Activated naive CD4-positive, alpha-beta T cell treated with anti-CD3 and anti-CD28 coated beads, Interleukin-2, amount 10 ng/mL, durations not matched to agents 7 days and 5 days (primary cell): ENCODE measurements at regions not wholly inside any gene's neighbourhood (a gene's known extent, or its start where the extent isn't known, plus 50 kb on each side); places are given as distances from the start of the nearest gene placed in this dataset.

ENCODE experiments used
- CTCF ChIA-PET: fragments of 350-600 bp; sonication (Branson Sonifier 250); formaldehyde crosslinking; loops from one replicate; lab custom pipeline; 2021; ENCODE audit warnings: antibody characterized with exemption; lab: Charles Lee
- DNase-seq: peaks from one replicate; pipeline ENCODE4 v3.0.0-alpha.2; 2020
- H3K27ac Mint-ChIP-seq: one replicate; pipeline ENCODE4 v1.8.0; 2021; ENCODE audit warnings: mild to moderate bottlenecking, moderate library complexity, mixed read lengths
- H3K27me3 Mint-ChIP-seq: one replicate; pipeline ENCODE4 v1.8.0; 2021; ENCODE audit warnings: mild to moderate bottlenecking, mixed read lengths
- H3K36me3 Mint-ChIP-seq: one replicate; pipeline ENCODE4 v1.8.0; 2021; ENCODE audit warnings: mixed read lengths
- H3K4me1 Mint-ChIP-seq: one replicate; pipeline ENCODE4 v1.8.0; 2021; ENCODE audit warnings: mixed read lengths
- H3K4me3 Mint-ChIP-seq: one replicate; pipeline ENCODE4 v1.8.0; 2021; ENCODE audit warnings: mild to moderate bottlenecking, moderate library complexity, mixed read lengths
- H3K9me3 Mint-ChIP-seq: one replicate; pipeline ENCODE4 v1.8.0; 2021; ENCODE audit warnings: mixed read lengths

GRCh38 chr14:48786498-48786897 is 799.7 kb downstream of the RPS29 start:
- peaks cover 2% of the 10 kb centered on the region for H3K9me3 Mint-ChIP-seq
- no peaks in the 10 kb centered on the region for H3K36me3 Mint-ChIP-seq
- H3K4me1 Mint-ChIP-seq = no peaks in the 10 kb centered on the region
- H3K27me3 Mint-ChIP-seq = no peaks in the 10 kb centered on the region
- CTCF ChIA-PET = no interaction called here
- no peak overlapping the region for H3K4me3 Mint-ChIP-seq
- DNase-seq = no peak
- H3K27ac Mint-ChIP-seq = no peak overlapping the region

GRCh38 chr14:48771717-48772116 is 814.5 kb downstream of the RPS29 start:
- Mint-ChIP-seq H3K9me3 (peaks cover 12% of the 10 kb centered on the region), H3K36me3 (no peaks in the 10 kb centered on the region), H3K4me1 (no peaks in the 10 kb centered on the region), H3K27me3 (no peaks in the 10 kb centered on the region), H3K4me3 (no peak overlapping the region), H3K27ac (no peak overlapping the region)
- CTCF ChIA-PET = no interaction called here
- DNase-seq = no peak

- no peak overlapping the region for H3K27ac Mint-ChIP-seq
- no peaks in the 10 kb centered on the region for H3K27me3 Mint-ChIP-seq
- CTCF ChIA-PET = no interaction called here
- no peak for DNase-seq
- no peaks in the 10 kb centered on the region for H3K4me1 Mint-ChIP-seq
- H3K4me3 Mint-ChIP-seq = no peak overlapping the region
- no peaks in the 10 kb centered on the region for H3K36me3 Mint-ChIP-seq
- peaks cover 2% of the 10 kb centered on the region for H3K9me3 Mint-ChIP-seq
Observed at GRCh38 chr14:48751293-48751692, 834.9 kb downstream of the RPS29 start.

- H3K27ac Mint-ChIP-seq = no peak overlapping the region
- H3K36me3 Mint-ChIP-seq = no peaks in the 10 kb centered on the region
- no peaks in the 10 kb centered on the region for H3K27me3 Mint-ChIP-seq
- H3K9me3 Mint-ChIP-seq = peaks cover 2% of the 10 kb centered on the region
- no peak for DNase-seq
- CTCF ChIA-PET = no interaction called here
- H3K4me3 Mint-ChIP-seq = no peak overlapping the region
- no peaks in the 10 kb centered on the region for H3K4me1 Mint-ChIP-seq
Observed at GRCh38 chr14:48748151-48748675, 838.0 kb downstream of the RPS29 start.

GRCh38 chr14:48747561-48748089 is 838.6 kb downstream of the RPS29 start:
- peaks cover 2% of the 10 kb centered on the region for H3K9me3 Mint-ChIP-seq
- H3K27me3 Mint-ChIP-seq = no peaks in the 10 kb centered on the region
- no peak for DNase-seq
- no peaks in the 10 kb centered on the region for H3K36me3 Mint-ChIP-seq
- CTCF ChIA-PET = no interaction called here
- no peaks in the 10 kb centered on the region for H3K4me1 Mint-ChIP-seq
- no peak overlapping the region for H3K27ac Mint-ChIP-seq
- no peak overlapping the region for H3K4me3 Mint-ChIP-seq

GRCh38 chr14:48744202-48744601 is 842.0 kb downstream of the RPS29 start:
- Mint-ChIP-seq H3K4me1 (no peaks in the 10 kb centered on the region), H3K36me3 (no peaks in the 10 kb centered on the region), H3K9me3 (peaks cover 2% of the 10 kb centered on the region), H3K4me3 (no peak overlapping the region), H3K27me3 (no peaks in the 10 kb centered on the region), H3K27ac (no peak overlapping the region)
- no peak for DNase-seq
- CTCF ChIA-PET = no interaction called here

GRCh38 chr14:48738186-48738925 is 847.8 kb downstream of the RPS29 start:
- Mint-ChIP-seq H3K4me1 (no peaks in the 10 kb centered on the region), H3K27ac (no peak overlapping the region), H3K27me3 (no peaks in the 10 kb centered on the region), H3K9me3 (peaks cover 13% of the 10 kb centered on the region), H3K36me3 (no peaks in the 10 kb centered on the region), H3K4me3 (no peak overlapping the region)
- CTCF ChIA-PET = no interaction called here
- DNase-seq = no peak

- H3K27ac Mint-ChIP-seq = no peak overlapping the region
- H3K27me3 Mint-ChIP-seq = no peaks in the 10 kb centered on the region
- no peaks in the 10 kb centered on the region for H3K36me3 Mint-ChIP-seq
- H3K4me3 Mint-ChIP-seq = no peak overlapping the region
- CTCF ChIA-PET = no interaction called here
- no peak for DNase-seq
- no peaks in the 10 kb centered on the region for H3K4me1 Mint-ChIP-seq
- H3K9me3 Mint-ChIP-seq = peaks cover 13% of the 10 kb centered on the region
Observed at GRCh38 chr14:48735607-48736006, 850.6 kb downstream of the RPS29 start.

GRCh38 chr14:48731260-48731659 is 854.9 kb downstream of the RPS29 start:
- CTCF ChIA-PET = no interaction called here
- Mint-ChIP-seq H3K27me3 (no peaks in the 10 kb centered on the region), H3K9me3 (peaks cover 13% of the 10 kb centered on the region), H3K4me3 (no peak overlapping the region), H3K27ac (no peak overlapping the region), H3K4me1 (no peaks in the 10 kb centered on the region), H3K36me3 (no peaks in the 10 kb centered on the region)
- DNase-seq = no peak

- Mint-ChIP-seq H3K27me3 (no peaks in the 10 kb centered on the region), H3K4me3 (no peak overlapping the region), H3K4me1 (no peaks in the 10 kb centered on the region), H3K9me3 (no peaks in the 10 kb centered on the region), H3K36me3 (no peaks in the 10 kb centered on the region), H3K27ac (no peak overlapping the region)
- CTCF ChIA-PET = no interaction called here
- no peak for DNase-seq
Observed at GRCh38 chr14:48726080-48726642, 860.0 kb downstream of the RPS29 start.

GRCh38 chr14:48725051-48725734 is 861.0 kb downstream of the RPS29 start:
- no peaks in the 10 kb centered on the region for H3K4me1 Mint-ChIP-seq
- no peaks in the 10 kb centered on the region for H3K27me3 Mint-ChIP-seq
- no peaks in the 10 kb centered on the region for H3K9me3 Mint-ChIP-seq
- H3K4me3 Mint-ChIP-seq = no peak overlapping the region
- CTCF ChIA-PET = no interaction called here
- no peak overlapping the region for H3K27ac Mint-ChIP-seq
- H3K36me3 Mint-ChIP-seq = no peaks in the 10 kb centered on the region
- no peak for DNase-seq

GRCh38 chr14:48723841-48724495 is 862.2 kb downstream of the RPS29 start:
- CTCF ChIA-PET = no interaction called here
- Mint-ChIP-seq H3K4me1 (no peaks in the 10 kb centered on the region), H3K4me3 (no peak overlapping the region), H3K27me3 (no peaks in the 10 kb centered on the region), H3K36me3 (no peaks in the 10 kb centered on the region), H3K27ac (no peak overlapping the region), H3K9me3 (no peaks in the 10 kb centered on the region)
- DNase-seq = no peak

- DNase-seq = no peak
- no peak overlapping the region for H3K4me3 Mint-ChIP-seq
- H3K27me3 Mint-ChIP-seq = no peaks in the 10 kb centered on the region
- no peaks in the 10 kb centered on the region for H3K9me3 Mint-ChIP-seq
- CTCF ChIA-PET = no interaction called here
- H3K4me1 Mint-ChIP-seq = no peaks in the 10 kb centered on the region
- H3K36me3 Mint-ChIP-seq = no peaks in the 10 kb centered on the region
- no peak overlapping the region for H3K27ac Mint-ChIP-seq
Observed at GRCh38 chr14:48714366-48714765, 871.8 kb downstream of the RPS29 start.

- H3K27ac Mint-ChIP-seq = no peak overlapping the region
- H3K4me3 Mint-ChIP-seq = no peak overlapping the region
- no peaks in the 10 kb centered on the region for H3K36me3 Mint-ChIP-seq
- CTCF ChIA-PET = no interaction called here
- H3K27me3 Mint-ChIP-seq = no peaks in the 10 kb centered on the region
- no peaks in the 10 kb centered on the region for H3K4me1 Mint-ChIP-seq
- H3K9me3 Mint-ChIP-seq = no peaks in the 10 kb centered on the region
- no peak for DNase-seq
Observed at GRCh38 chr14:48710133-48710532, 876.0 kb downstream of the RPS29 start.
